Nephron (organoid): ENCODE measurements at regions not wholly inside any gene's neighbourhood (a gene's known extent, or its start where the extent isn't known, plus 50 kb on each side); places are given as distances from the start of the nearest gene placed in this dataset.

ENCODE experiments used
- H3K27ac Mint-ChIP-seq, 3 experiments: 2 replicates each; pipeline ENCODE4 v1.8.0; 2020; ENCODE audit warnings: mixed read lengths in 3 of 3, mild to moderate bottlenecking in 2 of 3, moderate library complexity in 1 of 3
- H3K27me3 Mint-ChIP-seq: 2 replicates; pipeline ENCODE4 v1.8.0; 2021; ENCODE audit warnings: low read depth, mild to moderate bottlenecking, moderate library complexity, mixed read lengths
- H3K36me3 Mint-ChIP-seq: 2 replicates; pipeline ENCODE4 v1.8.0; 2020; ENCODE audit warnings: low read depth, mixed read lengths
- H3K4me1 Mint-ChIP-seq: 2 replicates; pipeline ENCODE4 v1.8.0; 2020; ENCODE audit warnings: mixed read lengths
- H3K4me3 Mint-ChIP-seq, 3 experiments: 2 replicates each; pipeline ENCODE4 v1.8.0; 2020; ENCODE audit warnings: mild to moderate bottlenecking in 3 of 3, mixed read lengths in 3 of 3, moderate library complexity in 2 of 3
- H3K9me3 Mint-ChIP-seq: 2 replicates; pipeline ENCODE4 v1.8.0; 2020; ENCODE audit warnings: mixed read lengths
- CTCF ChIP-seq, 3 experiments: fragments of 200-600 bp; sonication (generic); IDR thresholded peaks; one replicate each; pipeline ENCODE4 v1.5.0; 2021; ENCODE audit warnings: antibody characterized with exemption in 3 of 3; ENCODE audit not compliant: unreplicated experiment in 3 of 3

- H3K27ac Mint-ChIP-seq = no peak overlapping the region
- no peak for TF ChIP-seq CTCF (IDR thresholded peaks at IDR 0.05; ENCODE audit: unreplicated experiment in 3 of 3)
- no peaks in the 10 kb centered on the region for H3K9me3 Mint-ChIP-seq
- H3K36me3 Mint-ChIP-seq = no peaks in the 10 kb centered on the region
- H3K4me3 Mint-ChIP-seq = no peak overlapping the region
- H3K27me3 Mint-ChIP-seq = peaks cover 4% of the 10 kb centered on the region
- H3K4me1 Mint-ChIP-seq = no peaks in the 10 kb centered on the region
Measured at GRCh38 chr12:39074063-39074462, 168.7 kb upstream of the CPNE8 start.

DNA sequence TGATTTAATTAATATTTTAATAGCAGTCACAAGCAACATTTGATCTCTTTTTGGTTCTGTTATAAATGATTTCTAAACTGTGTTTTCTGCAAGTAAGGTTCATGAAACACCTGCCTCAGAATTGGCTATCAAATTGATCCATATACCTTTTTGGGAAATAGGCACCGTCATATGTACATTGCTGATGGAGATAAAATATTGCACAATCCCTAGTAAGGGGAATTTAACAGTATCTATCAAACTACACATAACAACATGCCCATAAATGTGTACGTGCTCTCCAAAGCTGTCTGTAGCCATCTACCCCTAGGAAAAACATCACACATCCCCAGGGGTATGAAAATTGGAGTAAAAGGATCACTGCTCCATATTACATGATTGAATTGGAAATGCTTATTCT, 167.3 kb upstream of the CPNE8 start:
- H3K27me3 Mint-ChIP-seq = peaks cover 5% of the 10 kb centered on the region
- H3K36me3 Mint-ChIP-seq = no peaks in the 10 kb centered on the region
- no peak overlapping the region for H3K4me3 Mint-ChIP-seq
- no peaks in the 10 kb centered on the region for H3K4me1 Mint-ChIP-seq
- no peak for TF ChIP-seq CTCF (IDR thresholded peaks at IDR 0.05; ENCODE audit: unreplicated experiment in 3 of 3)
- H3K9me3 Mint-ChIP-seq = no peaks in the 10 kb centered on the region
- H3K27ac Mint-ChIP-seq = no peak overlapping the region

GRCh38 chr12:39071611-39072010, 166.2 kb upstream of the CPNE8 start:
- no peaks in the 10 kb centered on the region for H3K4me1 Mint-ChIP-seq
- no peak for TF ChIP-seq CTCF (IDR thresholded peaks at IDR 0.05; ENCODE audit: unreplicated experiment in 3 of 3)
- peaks cover 5% of the 10 kb centered on the region for H3K27me3 Mint-ChIP-seq
- no peaks in the 10 kb centered on the region for H3K9me3 Mint-ChIP-seq
- H3K27ac Mint-ChIP-seq = no peak overlapping the region
- no peak overlapping the region for H3K4me3 Mint-ChIP-seq
- H3K36me3 Mint-ChIP-seq = no peaks in the 10 kb centered on the region

GRCh38 chr12:39070775-39071174, 165.4 kb upstream of the CPNE8 start:
- H3K27ac Mint-ChIP-seq = no peak overlapping the region
- no peak for TF ChIP-seq CTCF (IDR thresholded peaks at IDR 0.05; ENCODE audit: unreplicated experiment in 3 of 3)
- no peaks in the 10 kb centered on the region for H3K4me1 Mint-ChIP-seq
- no peaks in the 10 kb centered on the region for H3K36me3 Mint-ChIP-seq
- H3K4me3 Mint-ChIP-seq = no peak overlapping the region
- H3K27me3 Mint-ChIP-seq = peaks cover 5% of the 10 kb centered on the region
- H3K9me3 Mint-ChIP-seq = no peaks in the 10 kb centered on the region

GRCh38 chr12:39065455-39065854, 160.1 kb upstream of the CPNE8 start:
- no peak overlapping the region for H3K27ac Mint-ChIP-seq
- no peak for TF ChIP-seq CTCF (IDR thresholded peaks at IDR 0.05; ENCODE audit: unreplicated experiment in 3 of 3)
- H3K4me3 Mint-ChIP-seq = no peak overlapping the region
- H3K4me1 Mint-ChIP-seq = no peaks in the 10 kb centered on the region
- H3K36me3 Mint-ChIP-seq = no peaks in the 10 kb centered on the region
- peaks cover 5% of the 10 kb centered on the region for H3K27me3 Mint-ChIP-seq
- no peaks in the 10 kb centered on the region for H3K9me3 Mint-ChIP-seq

- no peaks in the 10 kb centered on the region for H3K4me1 Mint-ChIP-seq
- TF ChIP-seq CTCF (IDR thresholded peaks at IDR 0.05; ENCODE audit: unreplicated experiment in 3 of 3) = no peak
- peaks cover 5% of the 10 kb centered on the region for H3K27me3 Mint-ChIP-seq
- no peaks in the 10 kb centered on the region for H3K36me3 Mint-ChIP-seq
- no peaks in the 10 kb centered on the region for H3K9me3 Mint-ChIP-seq
- no peak overlapping the region for H3K4me3 Mint-ChIP-seq
- H3K27ac Mint-ChIP-seq = no peak overlapping the region
Measured at GRCh38 chr12:39064708-39065107, 159.3 kb upstream of the CPNE8 start.
